Suprapubic skin (tissue), 4 donors: ENCODE measurements at regions not wholly inside any gene's neighbourhood (a gene's known extent, or its start where the extent isn't known, plus 50 kb on each side); places are given as distances from the start of the nearest gene placed in this dataset.

ENCODE experiments used
- CTCF ChIP-seq, 2 donors: fragments of 200-600 bp in 1 of 2; fragments of 450-650 bp in 1 of 2; sonication (generic) in 1 of 2; IDR thresholded peaks; one replicate each; pipeline ENCODE4 v1.5.1; 2016 to 2019; ENCODE audit warnings: antibody characterized with exemption in 2 of 2, mild to moderate bottlenecking in 1 of 2, moderate library complexity in 1 of 2
- EP300 ChIP-seq: sonication (generic); formaldehyde crosslinking; IDR thresholded peaks from one replicate; pipeline ENCODE4 v1.6.1; 2017; ENCODE audit warnings: antibody characterized with exemption
- POLR2AphosphoS5 ChIP-seq, 3 donors: sonication (generic); formaldehyde crosslinking; IDR thresholded peaks; one replicate each; pipeline ENCODE4 v1.6.1; 2017; ENCODE audit warnings: antibody characterized with exemption in 3 of 3

GRCh38 chr5:57891443-57891842, 408.8 kb upstream of the ACTBL2 start:
- TF ChIP-seq CTCF (IDR thresholded peaks at IDR 0.05): no peak
- TF ChIP-seq EP300: no peak
- no peak for TF ChIP-seq POLR2AphosphoS5 (IDR thresholded peaks at IDR 0.05)
